ENCODE measurements at regions not wholly inside any gene's neighbourhood (a gene's known extent, or its start where the extent isn't known, plus 50 kb on each side); places are given as distances from the start of the nearest gene placed in this dataset.

- no peak overlapping the region for H3K27ac ChIP-seq (ENCODE audit: low read depth in 1 of 2, low read length in 2 of 2)
- intact Hi-C loops (cut with DNase I, micrococcal nuclease): no loop called here
- Mint-ChIP-seq H3K27ac (no peak overlapping the region), H3K36me3 (ENCODE audit: low read depth) (no peaks in the 10 kb centered on the region), H3K9me3 (peaks cover 3% of the 10 kb centered on the region), H3K4me1 (ENCODE audit: low read depth) (no peaks in the 10 kb centered on the region), H3K4me3 (no peak overlapping the region), H3K27me3 (no peaks in the 10 kb centered on the region)
- TF ChIP-seq CTCF (IDR thresholded peaks at IDR 0.05): no peak
- ChIA-PET CTCF (no interaction called here), POLR2A (no interaction called here)
- no peak overlapping the region for H3K4me3 ChIP-seq (ENCODE audit: low read length)
- DNase-seq (no peak), ATAC-seq (ENCODE audit: poor library complexity) (no peak)
- no peaks in the 10 kb centered on the region for H3K36me3 ChIP-seq (ENCODE audit: insufficient read depth, low read length)
- H3K9me3 ChIP-seq (ENCODE audit: control insufficient read depth in 1 of 2, insufficient read depth in 1 of 2, low read length in 2 of 2): peaks cover 0 to 4% of the 10 kb centered on the region in 2 experiments
- H3K4me1 ChIP-seq (ENCODE audit: insufficient read depth, low read length): no peaks in the 10 kb centered on the region
- no peaks in the 10 kb centered on the region for H3K27me3 ChIP-seq (ENCODE audit: control insufficient read depth in 1 of 2, insufficient read depth in 2 of 2, low read length in 2 of 2)
These were observed 88.2 kb upstream of the FAM83B start for GRCh38 chr6:54758340-54758739.

- Histone ChIP-seq H3K4me3 (ENCODE audit: low read length) (no peak overlapping the region), H3K27me3 (ENCODE audit: control insufficient read depth in 1 of 2, insufficient read depth in 2 of 2, low read length in 2 of 2) (no peaks in the 10 kb centered on the region), H3K36me3 (ENCODE audit: insufficient read depth, low read length) (no peaks in the 10 kb centered on the region), H3K9me3 (ENCODE audit: control insufficient read depth in 1 of 2, insufficient read depth in 1 of 2, low read length in 2 of 2) (peaks cover 0 to 11% of the 10 kb centered on the region in 2 experiments), H3K27ac (ENCODE audit: low read depth in 1 of 2, low read length in 2 of 2) (no peak overlapping the region), H3K4me1 (ENCODE audit: insufficient read depth, low read length) (no peaks in the 10 kb centered on the region)
- Mint-ChIP-seq H3K4me3 (no peak overlapping the region), H3K36me3 (ENCODE audit: low read depth) (no peaks in the 10 kb centered on the region), H3K4me1 (ENCODE audit: low read depth) (no peaks in the 10 kb centered on the region), H3K27ac (no peak overlapping the region), H3K9me3 (peaks cover 3% of the 10 kb centered on the region), H3K27me3 (no peaks in the 10 kb centered on the region)
- no peak for TF ChIP-seq CTCF (IDR thresholded peaks at IDR 0.05)
- POLR2A ChIA-PET: no interaction called here
- intact Hi-C loops (cut with DNase I, micrococcal nuclease): no loop called here
- CTCF ChIA-PET: no interaction called here
- DNase-seq (no peak), ATAC-seq (ENCODE audit: poor library complexity) (no peak)
These were observed 78.1 kb upstream of the FAM83B start for GRCh38 chr6:54768494-54768893.

- H3K36me3 Mint-ChIP-seq (ENCODE audit: low read depth): no peaks in the 10 kb centered on the region
- H3K4me1 Mint-ChIP-seq (ENCODE audit: low read depth): no peaks in the 10 kb centered on the region
- H3K4me3 ChIP-seq (ENCODE audit: low read length): no peak overlapping the region
- no peaks in the 10 kb centered on the region for H3K36me3 ChIP-seq (ENCODE audit: insufficient read depth, low read length)
- ATAC-seq (ENCODE audit: poor library complexity): no peak
- no peak overlapping the region for H3K27ac ChIP-seq (ENCODE audit: low read depth in 1 of 2, low read length in 2 of 2)
- no peaks in the 10 kb centered on the region for H3K4me1 ChIP-seq (ENCODE audit: insufficient read depth, low read length)
- peaks cover 3% of the 10 kb centered on the region for H3K9me3 Mint-ChIP-seq
- intact Hi-C loops (cut with DNase I, micrococcal nuclease): no loop called here
- H3K27me3 ChIP-seq (ENCODE audit: control insufficient read depth in 1 of 2, insufficient read depth in 2 of 2, low read length in 2 of 2): no peaks in the 10 kb centered on the region
- TF ChIP-seq CTCF (IDR thresholded peaks at IDR 0.05): no peak
- no peaks in the 10 kb centered on the region for H3K27me3 Mint-ChIP-seq
- H3K4me3 Mint-ChIP-seq: no peak overlapping the region
- no peak overlapping the region for H3K27ac Mint-ChIP-seq
- ChIA-PET CTCF (no interaction called here), POLR2A (no interaction called here)
- no peak for DNase-seq
- peaks cover 0 to 11% of the 10 kb centered on the region in 2 experiments for H3K9me3 ChIP-seq (ENCODE audit: control insufficient read depth in 1 of 2, insufficient read depth in 1 of 2, low read length in 2 of 2)
These were observed 76.2 kb upstream of the FAM83B start for GRCh38 chr6:54770328-54770727.

All from CD4-positive, alpha-beta T cell (primary cell).